ENCODE measurements at regions not wholly inside any gene's neighbourhood (a gene's known extent, or its start where the extent isn't known, plus 50 kb on each side); places are given as distances from the start of the nearest gene placed in this dataset.
A peak's percentile ranks its signal among the peaks of the same experiment; 100 is the strongest.

GRCh38 chr13:47478985-47479384, 522.1 kb downstream of the SUCLA2 start:
- TF ChIP-seq EZH2phosphoT487 (IDR thresholded peaks at IDR 0.05; ENCODE audit: low read depth, severe bottlenecking, unreplicated experiment) = no peak
- no peak for TF ChIP-seq CTCF (IDR thresholded peaks at IDR 0.05; ENCODE audit: poor library complexity)
- TF ChIP-seq EZH2 (IDR thresholded peaks at IDR 0.05; ENCODE audit: borderline replicate concordance) = no peak

DNA sequence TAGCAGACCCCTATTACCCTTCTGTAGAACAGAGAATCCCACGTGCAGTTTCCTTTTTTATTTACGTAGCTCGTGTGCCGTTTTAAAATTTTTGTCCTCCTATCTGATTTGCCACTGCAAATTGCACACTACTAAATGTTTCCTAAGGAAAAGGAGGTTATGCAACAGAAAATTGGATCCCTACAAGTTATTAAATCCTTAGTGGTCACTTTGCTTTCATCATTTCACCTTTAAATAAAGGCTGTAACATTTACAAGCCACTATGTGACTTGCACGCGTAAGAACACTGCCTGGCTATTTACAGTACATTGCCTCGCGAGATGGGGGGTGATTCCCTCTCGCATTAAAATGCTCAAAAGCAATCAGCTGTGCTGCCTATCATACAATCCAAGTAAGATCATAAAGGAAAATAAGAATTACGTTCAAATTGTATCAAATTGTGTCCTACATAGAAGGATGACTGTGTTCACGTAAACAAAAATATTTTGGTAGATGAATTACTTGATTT, 525.6 kb downstream of the SUCLA2 start:
- no peaks in the 10 kb centered on the region for H3K27me3 ChIP-seq
- no peak for TF ChIP-seq EZH2phosphoT487 (IDR thresholded peaks at IDR 0.05; ENCODE audit: low read depth, severe bottlenecking, unreplicated experiment)
- TF ChIP-seq CTCF (IDR thresholded peaks at IDR 0.05; ENCODE audit: poor library complexity) = no peak
- no peak for TF ChIP-seq EZH2 (IDR thresholded peaks at IDR 0.05; ENCODE audit: borderline replicate concordance)
- no peaks in the 10 kb centered on the region for H3K9me3 ChIP-seq (ENCODE audit: low read depth)
- no peak overlapping the region for H3K4me2 ChIP-seq
- H3K4me1 ChIP-seq (ENCODE audit: insufficient read depth) = no peaks in the 10 kb centered on the region
- H3K4me3 ChIP-seq = no peak overlapping the region
- no peaks in the 10 kb centered on the region for H3K9me2 ChIP-seq (replicated peaks; ENCODE audit: insufficient read depth)
- H2AFZ ChIP-seq = no peak overlapping the region
- WGBS (ENCODE audit: low lambda C conversion rate, missing lambda C conversion rate) = 75% methylated on average over 11 of the region's 11 CpGs
- DNase-seq (ENCODE audit: low spot score) = no peak
- H3K79me2 ChIP-seq = no peaks in the 10 kb centered on the region
- no peaks in the 10 kb centered on the region for H4K20me1 ChIP-seq (ENCODE audit: insufficient read depth, poor library complexity, severe bottlenecking)
- no peak overlapping the region for H3K27ac ChIP-seq
- no peaks in the 10 kb centered on the region for H3K36me3 ChIP-seq (replicated peaks; ENCODE audit: insufficient read depth, low read depth)

More at GRCh38 chr13:47478985-47479384, 522.1 kb downstream of the SUCLA2 start:
- no peaks in the 10 kb centered on the region for H3K79me2 ChIP-seq
- no peak overlapping the region for H3K27ac ChIP-seq
- no peak overlapping the region for H2AFZ ChIP-seq
- no peak overlapping the region for H3K4me2 ChIP-seq
- no peaks in the 10 kb centered on the region for H3K4me1 ChIP-seq (ENCODE audit: insufficient read depth)
- H3K36me3 ChIP-seq (replicated peaks; ENCODE audit: insufficient read depth, low read depth) = no peaks in the 10 kb centered on the region
- H3K9me2 ChIP-seq (replicated peaks; ENCODE audit: insufficient read depth) = no peaks in the 10 kb centered on the region
- no peaks in the 10 kb centered on the region for H4K20me1 ChIP-seq (ENCODE audit: insufficient read depth, poor library complexity, severe bottlenecking)
- no peaks in the 10 kb centered on the region for H3K9me3 ChIP-seq (ENCODE audit: low read depth)
- no peaks in the 10 kb centered on the region for H3K27me3 ChIP-seq
- no peak for DNase-seq (ENCODE audit: low spot score)
- no peak overlapping the region for H3K4me3 ChIP-seq

DNA sequence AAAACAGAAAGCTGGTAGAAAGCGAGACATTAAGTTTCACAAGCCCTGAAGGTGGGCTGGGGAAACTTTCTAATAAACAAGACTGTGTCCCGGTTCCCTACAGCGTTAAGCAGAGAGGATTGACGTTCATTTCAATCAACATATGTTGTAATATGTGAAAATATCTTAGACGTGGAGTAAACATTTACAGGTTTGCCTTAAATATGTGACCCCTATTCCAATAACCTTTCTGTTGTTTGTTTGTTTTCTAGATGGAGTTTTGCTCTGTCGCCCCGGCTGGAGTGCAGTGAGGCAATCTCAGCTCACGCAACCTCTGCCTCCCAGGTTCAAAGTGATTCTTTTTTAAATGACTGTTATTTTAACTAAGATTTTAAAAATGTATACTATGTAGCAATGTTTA, 526.2 kb downstream of the SUCLA2 start:
- Histone ChIP-seq H3K4me2 (peak overlapping the region; percentile 20), H3K27ac (no peak overlapping the region)
- 60% methylated on average over 8 of the region's 8 CpGs for WGBS (ENCODE audit: low lambda C conversion rate, missing lambda C conversion rate)

More for the DNA sequence above, 526.2 kb downstream of the SUCLA2 start:
- no peaks in the 10 kb centered on the region for H4K20me1 ChIP-seq (ENCODE audit: insufficient read depth, poor library complexity, severe bottlenecking)
- no peaks in the 10 kb centered on the region for H3K36me3 ChIP-seq (replicated peaks; ENCODE audit: insufficient read depth, low read depth)
- no peak overlapping the region for H3K4me3 ChIP-seq
- no peaks in the 10 kb centered on the region for H3K4me1 ChIP-seq (ENCODE audit: insufficient read depth)
- H2AFZ ChIP-seq = no peak overlapping the region
- H3K27me3 ChIP-seq = no peaks in the 10 kb centered on the region
- DNase-seq (ENCODE audit: low spot score) = no peak
- TF ChIP-seq EZH2phosphoT487 (IDR thresholded peaks at IDR 0.05; ENCODE audit: low read depth, severe bottlenecking, unreplicated experiment) (no peak), CTCF (IDR thresholded peaks at IDR 0.05; ENCODE audit: poor library complexity) (no peak), EZH2 (IDR thresholded peaks at IDR 0.05; ENCODE audit: borderline replicate concordance) (no peak)
- H3K9me2 ChIP-seq (replicated peaks; ENCODE audit: insufficient read depth) = no peaks in the 10 kb centered on the region
- H3K79me2 ChIP-seq = no peaks in the 10 kb centered on the region
- no peaks in the 10 kb centered on the region for H3K9me3 ChIP-seq (ENCODE audit: low read depth)

Measured in hepatocyte (in vitro differentiated cells).